ENCODE measurements at regions not wholly inside any gene's neighbourhood (a gene's known extent, or its start where the extent isn't known, plus 50 kb on each side); places are given as distances from the start of the nearest gene placed in this dataset.
A peak's percentile ranks its signal among the peaks of the same experiment; 100 is the strongest.

DNA sequence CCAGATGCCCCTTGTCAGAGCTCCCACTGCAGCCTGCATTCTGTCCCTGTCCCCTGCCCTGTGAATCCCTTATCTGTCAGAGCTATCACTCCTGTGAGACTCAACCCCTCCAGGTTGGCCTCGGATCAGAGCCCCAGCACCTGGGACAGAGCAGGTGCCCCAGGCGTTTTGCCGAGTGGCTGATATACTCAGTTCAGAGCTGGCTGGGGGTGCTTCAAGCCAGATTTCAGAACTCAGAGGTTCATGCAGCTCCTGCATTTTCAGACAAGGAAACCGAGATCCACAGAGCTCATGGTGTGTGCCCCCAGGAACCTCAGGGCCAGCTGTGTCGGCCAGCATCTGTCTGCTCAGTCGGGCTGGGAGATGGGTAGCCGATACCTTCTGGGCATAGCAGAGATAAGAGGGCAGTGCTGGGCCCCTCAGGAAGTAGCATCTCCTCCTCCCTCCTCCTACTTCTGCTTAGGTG is 228.0 kb upstream of the RTL1 start:
- no peak overlapping the region for H3K4me3 Mint-ChIP-seq

DNA sequence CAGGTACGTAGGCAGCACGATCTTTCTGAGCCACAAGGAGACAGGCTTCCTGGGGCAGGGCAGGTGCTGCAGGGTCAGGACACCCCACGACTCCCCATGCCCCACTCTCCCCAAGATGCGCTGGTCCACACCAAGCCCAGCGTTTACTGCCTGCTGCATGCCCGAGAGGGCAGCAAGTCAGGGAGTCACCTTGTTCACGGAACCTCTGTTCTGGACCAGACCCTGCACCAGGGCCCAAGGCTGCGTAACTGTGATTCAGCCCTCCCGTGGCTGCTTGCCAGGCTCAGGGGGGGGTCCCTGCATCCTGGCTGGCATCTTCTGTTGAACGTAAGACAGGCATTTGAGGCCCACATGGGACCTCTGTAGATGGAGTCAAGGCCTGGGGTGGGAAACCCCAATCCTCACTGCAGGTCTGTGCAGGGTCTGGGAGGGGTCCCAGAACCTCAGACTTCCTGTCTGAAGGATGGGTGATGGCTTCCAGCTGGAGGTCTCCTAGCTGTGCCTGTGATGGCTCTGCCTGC is 228.6 kb upstream of the RTL1 start:
- Mint-ChIP-seq H3K9me3 (no peaks in the 10 kb centered on the region), H3K27ac (no peak overlapping the region), H3K36me3 (ENCODE audit: low read depth) (no peaks in the 10 kb centered on the region), H3K27me3 (ENCODE audit: low read depth) (peaks cover 17% of the 10 kb centered on the region), H3K4me1 (peaks cover 36% of the 10 kb centered on the region), H3K4me3 (no peak overlapping the region)
- TF ChIP-seq, protein P1, sequence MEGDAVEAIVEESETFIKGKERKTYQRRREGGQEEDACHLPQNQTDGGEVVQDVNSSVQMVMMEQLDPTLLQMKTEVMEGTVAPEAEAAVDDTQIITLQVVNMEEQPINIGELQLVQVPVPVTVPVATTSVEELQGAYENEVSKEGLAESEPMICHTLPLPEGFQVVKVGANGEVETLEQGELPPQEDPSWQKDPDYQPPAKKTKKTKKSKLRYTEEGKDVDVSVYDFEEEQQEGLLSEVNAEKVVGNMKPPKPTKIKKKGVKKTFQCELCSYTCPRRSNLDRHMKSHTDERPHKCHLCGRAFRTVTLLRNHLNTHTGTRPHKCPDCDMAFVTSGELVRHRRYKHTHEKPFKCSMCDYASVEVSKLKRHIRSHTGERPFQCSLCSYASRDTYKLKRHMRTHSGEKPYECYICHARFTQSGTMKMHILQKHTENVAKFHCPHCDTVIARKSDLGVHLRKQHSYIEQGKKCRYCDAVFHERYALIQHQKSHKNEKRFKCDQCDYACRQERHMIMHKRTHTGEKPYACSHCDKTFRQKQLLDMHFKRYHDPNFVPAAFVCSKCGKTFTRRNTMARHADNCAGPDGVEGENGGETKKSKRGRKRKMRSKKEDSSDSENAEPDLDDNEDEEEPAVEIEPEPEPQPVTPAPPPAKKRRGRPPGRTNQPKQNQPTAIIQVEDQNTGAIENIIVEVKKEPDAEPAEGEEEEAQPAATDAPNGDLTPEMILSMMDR (IDR thresholded peaks at IDR 0.05; ENCODE audit: unreplicated experiment in 3 of 3): no peak

More for the DNA sequence above, 228.0 kb upstream of the RTL1 start:
- no peaks in the 10 kb centered on the region for H3K9me3 Mint-ChIP-seq
- H3K27ac Mint-ChIP-seq: peak overlapping the region in 2 of 3 experiments; percentile 44 to 78
- no peaks in the 10 kb centered on the region for H3K36me3 Mint-ChIP-seq (ENCODE audit: low read depth)
- peaks cover 39% of the 10 kb centered on the region for H3K4me1 Mint-ChIP-seq
- H3K27me3 Mint-ChIP-seq (ENCODE audit: low read depth): peaks cover 17% of the 10 kb centered on the region
- TF ChIP-seq, protein P1 (IDR thresholded peaks at IDR 0.05; ENCODE audit: unreplicated experiment in 3 of 3): no peak

DNA sequence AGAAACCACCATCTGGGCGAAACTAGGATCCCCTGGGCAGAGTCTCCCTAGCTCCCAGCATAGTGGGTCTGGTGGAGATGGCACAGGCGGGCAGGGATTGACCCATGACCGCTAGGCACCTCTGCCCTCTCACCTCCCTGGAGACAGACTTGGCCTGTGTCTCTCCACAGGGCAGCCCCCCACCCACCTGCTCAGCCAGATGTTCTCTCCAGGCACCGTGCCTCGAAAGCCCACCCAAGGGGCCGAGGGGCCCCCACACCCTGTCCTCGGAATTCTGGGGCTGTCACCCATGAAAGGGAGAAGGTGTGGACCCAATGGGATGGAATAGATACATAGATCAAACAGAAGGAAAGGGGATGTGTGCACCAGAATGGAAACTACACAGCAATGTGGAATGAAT is 229.1 kb upstream of the RTL1 start:
- Mint-ChIP-seq H3K36me3 (ENCODE audit: low read depth) (no peaks in the 10 kb centered on the region), H3K9me3 (no peaks in the 10 kb centered on the region), H3K4me1 (peaks cover 31% of the 10 kb centered on the region), H3K4me3 (no peak overlapping the region), H3K27me3 (ENCODE audit: low read depth) (peaks cover 17% of the 10 kb centered on the region), H3K27ac (no peak overlapping the region)
- TF ChIP-seq, protein P1 (IDR thresholded peaks at IDR 0.05; ENCODE audit: unreplicated experiment in 3 of 3): no peak

DNA sequence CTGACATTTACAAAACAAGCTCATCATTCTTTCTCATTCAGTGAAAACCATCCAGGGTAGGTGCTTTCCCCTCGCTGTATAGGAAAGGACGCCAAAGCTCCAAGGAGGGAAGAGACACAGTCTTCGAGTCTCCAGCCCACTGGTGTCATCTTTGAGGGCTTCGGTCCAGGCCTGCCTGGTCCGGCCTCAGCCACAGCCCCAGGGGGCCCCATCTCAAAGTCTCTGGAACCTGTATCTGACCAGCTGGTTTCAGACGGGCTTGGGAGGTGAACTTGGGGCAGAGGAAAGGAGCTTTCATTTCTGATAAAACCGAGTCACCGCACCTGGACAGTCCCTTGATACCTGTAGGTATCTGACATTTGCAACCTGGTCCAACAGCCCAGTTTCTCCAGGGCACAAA is 229.5 kb upstream of the RTL1 start:
- Mint-ChIP-seq H3K9me3 (no peaks in the 10 kb centered on the region), H3K36me3 (ENCODE audit: low read depth) (no peaks in the 10 kb centered on the region), H3K4me3 (no peak overlapping the region), H3K27me3 (ENCODE audit: low read depth) (peaks cover 12% of the 10 kb centered on the region), H3K27ac (no peak overlapping the region), H3K4me1 (peaks cover 26% of the 10 kb centered on the region)
- TF ChIP-seq, protein P1 (IDR thresholded peaks at IDR 0.05; ENCODE audit: unreplicated experiment in 3 of 3): no peak

DNA sequence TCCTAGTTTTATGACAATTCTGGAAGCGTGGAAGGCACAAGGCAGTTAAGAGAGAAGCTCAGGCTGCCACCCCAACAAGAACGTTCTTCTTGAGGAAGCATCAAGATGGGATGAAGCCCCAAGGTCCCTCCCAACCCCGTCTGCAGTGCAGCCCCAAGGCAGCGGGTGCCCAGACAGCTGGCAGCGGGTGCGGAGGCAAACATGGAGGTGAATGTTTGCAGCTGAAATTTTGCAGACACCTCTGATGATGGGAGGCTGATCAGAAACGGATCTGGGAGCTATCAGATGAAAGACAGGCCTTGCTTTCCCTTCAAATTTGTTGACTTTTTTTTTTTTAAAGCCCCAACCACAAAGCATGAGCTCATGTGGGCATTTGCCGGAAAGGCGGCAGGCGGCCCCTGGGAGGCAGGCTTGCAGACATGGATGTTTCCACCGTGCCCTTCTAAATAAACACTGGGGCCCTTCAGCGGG is 230.7 kb upstream of the RTL1 start:
- Mint-ChIP-seq H3K4me1 (peaks cover 19% of the 10 kb centered on the region), H3K36me3 (ENCODE audit: low read depth) (no peaks in the 10 kb centered on the region), H3K9me3 (no peaks in the 10 kb centered on the region), H3K27ac (peak overlapping the region in 1 of 3 experiments; percentile 73), H3K27me3 (ENCODE audit: low read depth) (peaks cover 11% of the 10 kb centered on the region), H3K4me3 (no peak overlapping the region)
- TF ChIP-seq, protein P1 (IDR thresholded peaks at IDR 0.05; ENCODE audit: unreplicated experiment in 3 of 3): no peak

DNA sequence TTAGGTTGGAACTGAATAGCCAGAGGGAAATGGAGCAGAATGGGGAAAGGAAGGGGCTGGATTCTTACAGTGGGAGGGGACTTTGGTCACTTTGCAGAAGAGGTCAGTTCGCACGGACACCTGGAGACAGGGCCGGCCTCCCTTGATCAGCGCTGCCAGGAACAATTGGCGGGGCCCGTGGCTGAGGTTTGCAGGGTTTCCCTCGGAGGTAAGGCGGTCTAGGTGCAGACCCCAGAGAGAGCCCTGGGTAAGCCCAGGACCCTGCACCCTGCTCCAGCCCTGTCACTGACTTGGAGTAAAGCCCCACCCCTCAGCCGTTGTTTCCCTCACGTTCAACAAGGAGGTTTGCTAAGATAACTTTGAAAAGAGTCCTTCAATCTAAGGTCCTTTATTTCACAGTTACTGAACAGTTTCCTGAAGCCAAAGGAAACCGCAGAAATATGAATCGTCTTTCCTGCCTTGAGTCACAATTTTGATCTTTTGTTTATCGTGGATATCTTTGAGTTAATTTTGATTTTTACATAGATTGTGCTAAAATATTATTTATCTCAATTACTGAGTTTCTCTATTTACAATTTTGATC is 231.4 kb upstream of the RTL1 start:
- peaks cover 11% of the 10 kb centered on the region for H3K4me1 Mint-ChIP-seq
- TF ChIP-seq, protein P1 (IDR thresholded peaks at IDR 0.05; ENCODE audit: unreplicated experiment in 3 of 3): no peak
- peaks cover 11% of the 10 kb centered on the region for H3K27me3 Mint-ChIP-seq (ENCODE audit: low read depth)
- peak overlapping the region in 1 of 3 experiments; percentile 73 for H3K27ac Mint-ChIP-seq
- H3K36me3 Mint-ChIP-seq (ENCODE audit: low read depth): no peaks in the 10 kb centered on the region
- H3K4me3 Mint-ChIP-seq: no peak overlapping the region
- peaks cover under 1% of the 10 kb centered on the region for H3K9me3 Mint-ChIP-seq

Data from nephron (organoid).